Astrocyte (in vitro differentiated cells and primary cell): ENCODE measurements at regions not wholly inside any gene's neighbourhood (a gene's known extent, or its start where the extent isn't known, plus 50 kb on each side); places are given as distances from the start of the nearest gene placed in this dataset.

ENCODE experiments used
- EZH2 ChIP-seq: IDR thresholded peaks from 2 replicates; pipeline ENCODE4 v1.6.1; 2012; ENCODE audit warnings: mild to moderate bottlenecking, low read length, inconsistent platforms; ENCODE audit not compliant: insufficient read depth
- TF ChIP-seq, protein P1 (sequence below): IDR thresholded peaks from 2 replicates; pipeline ENCODE4 v1.5.1; 2011; ENCODE audit warnings: low read depth, mild to moderate bottlenecking, inconsistent platforms, low read length, moderate library complexity; ENCODE audit not compliant: insufficient read depth

DNA sequence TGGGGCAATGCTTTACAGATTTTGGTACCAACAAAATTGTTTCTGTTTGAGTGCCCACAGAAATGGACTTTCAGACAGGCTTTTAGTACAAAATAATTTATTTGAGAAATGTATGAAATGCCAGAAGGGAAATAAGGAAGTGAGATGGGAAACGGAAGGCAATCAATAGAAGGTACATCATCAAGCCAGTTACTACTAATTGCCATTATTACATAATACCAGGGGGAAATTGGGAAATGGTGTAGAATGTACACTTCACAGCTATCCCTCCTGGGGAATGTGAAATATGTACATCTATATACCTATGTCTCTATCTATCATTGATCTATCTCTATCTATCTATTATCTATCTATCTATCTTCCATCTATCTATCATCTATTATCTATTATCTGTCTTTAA is 264.6 kb upstream of the B3GALT2 start:
- TF ChIP-seq, protein P1, sequence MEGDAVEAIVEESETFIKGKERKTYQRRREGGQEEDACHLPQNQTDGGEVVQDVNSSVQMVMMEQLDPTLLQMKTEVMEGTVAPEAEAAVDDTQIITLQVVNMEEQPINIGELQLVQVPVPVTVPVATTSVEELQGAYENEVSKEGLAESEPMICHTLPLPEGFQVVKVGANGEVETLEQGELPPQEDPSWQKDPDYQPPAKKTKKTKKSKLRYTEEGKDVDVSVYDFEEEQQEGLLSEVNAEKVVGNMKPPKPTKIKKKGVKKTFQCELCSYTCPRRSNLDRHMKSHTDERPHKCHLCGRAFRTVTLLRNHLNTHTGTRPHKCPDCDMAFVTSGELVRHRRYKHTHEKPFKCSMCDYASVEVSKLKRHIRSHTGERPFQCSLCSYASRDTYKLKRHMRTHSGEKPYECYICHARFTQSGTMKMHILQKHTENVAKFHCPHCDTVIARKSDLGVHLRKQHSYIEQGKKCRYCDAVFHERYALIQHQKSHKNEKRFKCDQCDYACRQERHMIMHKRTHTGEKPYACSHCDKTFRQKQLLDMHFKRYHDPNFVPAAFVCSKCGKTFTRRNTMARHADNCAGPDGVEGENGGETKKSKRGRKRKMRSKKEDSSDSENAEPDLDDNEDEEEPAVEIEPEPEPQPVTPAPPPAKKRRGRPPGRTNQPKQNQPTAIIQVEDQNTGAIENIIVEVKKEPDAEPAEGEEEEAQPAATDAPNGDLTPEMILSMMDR: no peak
- TF ChIP-seq EZH2: no peak
